Fibroblast of mammary gland (primary cell): ENCODE measurements at regions not wholly inside any gene's neighbourhood (a gene's known extent, or its start where the extent isn't known, plus 50 kb on each side); places are given as distances from the start of the nearest gene placed in this dataset.
A peak's percentile ranks its signal among the peaks of the same experiment; 100 is the strongest.

ENCODE experiments used
- DNase-seq: peaks from one replicate; pipeline ENCODE4 v3.0.0-alpha.2; 2010; ENCODE audit warnings: low read depth
- H3K4me3 ChIP-seq: 2 replicates; pipeline ENCODE4 v1.5.1; 2011; ENCODE audit warnings: low read depth, mild to moderate bottlenecking, low read length, moderate library complexity; ENCODE audit not compliant: control insufficient read depth
- TF ChIP-seq, protein P1 (sequence below): conservative IDR thresholded peaks from 2 replicates; pipeline ENCODE4 v1.5.1; 2011; ENCODE audit warnings: low read depth, low read length, inconsistent platforms; ENCODE audit not compliant: control insufficient read depth, insufficient read depth

DNA sequence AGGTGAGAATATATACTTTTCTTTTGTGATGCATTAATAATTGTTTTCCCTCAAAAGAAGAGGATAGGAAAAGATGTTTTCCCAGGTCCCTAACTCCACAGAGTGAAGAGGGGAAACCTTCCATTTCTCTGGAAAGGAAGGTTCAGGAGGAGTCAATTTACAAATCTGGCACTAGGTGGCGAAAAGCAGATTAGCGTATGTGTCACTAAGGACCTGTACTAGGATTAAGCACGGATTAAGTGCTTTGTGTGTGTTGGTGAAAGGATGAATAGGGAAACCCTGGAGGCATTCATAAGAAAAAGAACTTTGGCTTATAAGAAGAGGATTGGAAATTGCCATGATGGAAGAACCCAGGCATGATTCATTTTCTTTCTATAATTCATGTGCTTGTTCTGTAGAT is 410.1 kb upstream of the PLXNA2 start:
- TF ChIP-seq, protein P1, sequence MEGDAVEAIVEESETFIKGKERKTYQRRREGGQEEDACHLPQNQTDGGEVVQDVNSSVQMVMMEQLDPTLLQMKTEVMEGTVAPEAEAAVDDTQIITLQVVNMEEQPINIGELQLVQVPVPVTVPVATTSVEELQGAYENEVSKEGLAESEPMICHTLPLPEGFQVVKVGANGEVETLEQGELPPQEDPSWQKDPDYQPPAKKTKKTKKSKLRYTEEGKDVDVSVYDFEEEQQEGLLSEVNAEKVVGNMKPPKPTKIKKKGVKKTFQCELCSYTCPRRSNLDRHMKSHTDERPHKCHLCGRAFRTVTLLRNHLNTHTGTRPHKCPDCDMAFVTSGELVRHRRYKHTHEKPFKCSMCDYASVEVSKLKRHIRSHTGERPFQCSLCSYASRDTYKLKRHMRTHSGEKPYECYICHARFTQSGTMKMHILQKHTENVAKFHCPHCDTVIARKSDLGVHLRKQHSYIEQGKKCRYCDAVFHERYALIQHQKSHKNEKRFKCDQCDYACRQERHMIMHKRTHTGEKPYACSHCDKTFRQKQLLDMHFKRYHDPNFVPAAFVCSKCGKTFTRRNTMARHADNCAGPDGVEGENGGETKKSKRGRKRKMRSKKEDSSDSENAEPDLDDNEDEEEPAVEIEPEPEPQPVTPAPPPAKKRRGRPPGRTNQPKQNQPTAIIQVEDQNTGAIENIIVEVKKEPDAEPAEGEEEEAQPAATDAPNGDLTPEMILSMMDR = peak; percentile 49
- no peak overlapping the region for H3K4me3 ChIP-seq
- peak; percentile 30 for DNase-seq

DNA sequence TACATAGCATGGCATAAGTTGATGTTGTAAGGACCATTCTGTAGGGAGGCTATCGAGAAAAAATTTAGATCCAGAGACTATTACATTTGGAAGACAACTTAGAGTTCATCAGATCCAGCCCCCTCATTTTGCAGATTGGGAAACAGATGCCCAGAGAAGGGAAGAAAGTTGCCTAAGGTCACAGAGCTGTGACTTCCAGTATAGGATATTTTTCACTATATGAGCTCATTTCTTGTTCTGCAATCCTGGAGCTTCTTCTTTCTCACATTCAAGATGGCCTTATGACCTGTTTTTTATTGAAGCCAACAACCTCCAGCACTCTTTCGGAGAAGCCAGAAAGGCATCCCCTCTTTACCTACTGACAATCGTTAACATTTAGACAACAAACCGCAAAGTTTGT is 421.8 kb upstream of the PLXNA2 start:
- TF ChIP-seq, protein P1 = no peak
- DNase-seq = no peak
- H3K4me3 ChIP-seq = no peak overlapping the region

GRCh38 chr1:208668991-208669390 is 424.8 kb upstream of the PLXNA2 start:
- no peak for DNase-seq
- no peak overlapping the region for H3K4me3 ChIP-seq
- TF ChIP-seq, protein P1 = no peak

DNA sequence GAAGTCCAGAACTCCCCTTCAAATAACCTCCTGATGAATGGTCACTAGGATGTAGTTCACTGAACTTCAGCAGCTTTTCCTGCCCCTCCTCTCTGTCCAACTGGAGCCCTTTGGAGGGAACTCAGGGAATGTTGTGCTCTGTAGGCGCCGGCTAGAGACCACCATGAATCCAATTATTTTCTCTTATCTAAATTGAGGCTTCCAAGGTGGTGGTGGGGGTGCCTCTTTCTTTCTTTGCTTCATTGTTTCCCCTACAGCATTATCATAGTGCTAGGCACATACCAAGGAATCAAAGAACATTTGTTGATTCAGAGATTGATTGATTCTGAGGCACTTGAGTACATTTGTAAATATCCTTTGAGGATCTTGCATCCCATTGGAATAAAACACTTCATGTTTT is 426.6 kb upstream of the PLXNA2 start:
- no peak for DNase-seq
- no peak overlapping the region for H3K4me3 ChIP-seq
- TF ChIP-seq, protein P1 = no peak

- TF ChIP-seq, protein P1 = no peak
- no peak overlapping the region for H3K4me3 ChIP-seq
- DNase-seq = no peak
Observed at GRCh38 chr1:208681878-208682663, 437.9 kb upstream of the PLXNA2 start.

GRCh38 chr1:208682664-208683013 is 438.5 kb upstream of the PLXNA2 start:
- TF ChIP-seq, protein P1 = no peak
- no peak for DNase-seq
- H3K4me3 ChIP-seq = no peak overlapping the region
